ENCODE measurements at regions not wholly inside any gene's neighbourhood (a gene's known extent, or its start where the extent isn't known, plus 50 kb on each side); places are given as distances from the start of the nearest gene placed in this dataset.

DNA sequence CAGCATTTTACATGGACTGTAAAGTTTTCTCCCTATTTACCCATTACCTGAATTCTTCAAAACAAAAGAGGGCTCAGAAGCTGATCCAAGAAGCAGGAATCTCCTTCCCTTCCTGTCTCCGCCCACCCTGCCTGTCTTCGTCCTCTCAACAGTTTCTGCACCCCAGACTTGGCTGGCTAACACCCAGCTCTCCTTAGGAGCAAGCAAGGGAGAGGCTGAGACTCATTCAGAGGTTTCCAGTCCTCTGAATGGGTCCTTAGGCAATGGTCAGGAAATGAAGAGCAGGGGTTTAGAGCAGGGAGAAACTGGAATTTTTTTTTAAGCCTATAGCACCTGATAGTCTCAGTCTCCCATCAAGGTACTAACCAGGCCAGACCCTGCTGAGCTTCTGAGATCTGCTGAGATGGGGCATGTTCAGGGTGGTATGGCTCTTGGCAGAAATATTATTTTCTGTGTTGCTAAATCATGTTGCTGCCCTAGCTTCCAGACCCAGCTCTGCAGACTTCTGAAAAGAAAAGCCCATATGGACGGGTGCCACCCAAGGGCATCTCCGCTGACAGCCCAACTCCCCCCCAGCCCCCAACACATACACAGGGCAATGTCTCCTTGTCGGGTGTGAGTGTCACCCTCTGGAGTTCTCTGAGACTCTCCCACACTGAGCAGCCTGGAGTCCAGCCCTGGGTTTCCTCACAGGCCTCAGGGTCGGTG, 74.6 kb upstream of the CD93 start:
- peak in 1 of 5 donors; percentile 71 for DNase-seq

DNA sequence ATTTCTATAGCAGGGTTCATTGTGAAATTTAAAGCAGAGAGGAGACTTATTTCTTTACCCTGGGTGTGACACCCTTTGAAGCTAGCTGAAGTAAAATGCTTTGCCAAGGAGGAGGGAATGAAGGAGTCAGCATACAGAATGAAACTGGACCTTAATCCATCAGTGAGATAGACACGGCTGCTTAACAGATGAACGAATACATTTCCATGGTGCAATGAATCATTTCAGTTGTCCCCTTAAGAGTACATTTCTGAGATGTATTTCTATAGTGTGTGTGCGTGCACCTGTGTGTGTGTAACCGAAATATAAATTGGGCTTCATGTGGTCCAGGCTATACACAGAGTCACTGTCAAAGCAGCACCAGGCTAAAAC, 73.8 kb upstream of the CD93 start:
- no peak for DNase-seq
- no peaks in the 10 kb centered on the region for H3K27me3 ChIP-seq
- intact Hi-C loops (cut with DNase I): loop anchor here in 1 of 10 donors (10.0 kb wide), 1 partner anchor 195 kb away; the partner anchor contains the start of gene NXT1
- H3K27ac ChIP-seq: peak overlapping the region; percentile 51 to 87 (median 68)
- ATAC-seq: no peak
- TF ChIP-seq POLR2A (IDR thresholded peaks at IDR 0.05) (no peak), CTCF (IDR thresholded peaks at IDR 0.05) (no peak)
- H3K36me3 ChIP-seq: no peaks in the 10 kb centered on the region
- H3K4me1 ChIP-seq: peaks cover 6 to 77% (median 55%) of the 10 kb centered on the region in 12 donors
- H3K9me3 ChIP-seq: no peaks in the 10 kb centered on the region
- 67 to 72% (median 72%) methylated on average over 4 of the region's 4 CpGs for WGBS, 4 donors
- no peak overlapping the region for H3K4me3 ChIP-seq

More for the DNA sequence above, 74.6 kb upstream of the CD93 start:
- peaks cover 6 to 75% (median 54%) of the 10 kb centered on the region in 12 donors for H3K4me1 ChIP-seq
- no peaks in the 10 kb centered on the region for H3K9me3 ChIP-seq
- no peak overlapping the region for H3K4me3 ChIP-seq
- 68 to 76% (median 73%) methylated on average over 6 of the region's 6 CpGs for WGBS, 4 donors
- ATAC-seq: peak in 1 of 4 donors; percentile 32
- H3K36me3 ChIP-seq: no peaks in the 10 kb centered on the region
- intact Hi-C loops (cut with DNase I): no loop called here
- TF ChIP-seq POLR2A (IDR thresholded peaks at IDR 0.05) (no peak), CTCF (IDR thresholded peaks at IDR 0.05) (no peak)
- no peaks in the 10 kb centered on the region for H3K27me3 ChIP-seq
- peak overlapping the region; percentile 51 to 87 (median 68) for H3K27ac ChIP-seq

DNA sequence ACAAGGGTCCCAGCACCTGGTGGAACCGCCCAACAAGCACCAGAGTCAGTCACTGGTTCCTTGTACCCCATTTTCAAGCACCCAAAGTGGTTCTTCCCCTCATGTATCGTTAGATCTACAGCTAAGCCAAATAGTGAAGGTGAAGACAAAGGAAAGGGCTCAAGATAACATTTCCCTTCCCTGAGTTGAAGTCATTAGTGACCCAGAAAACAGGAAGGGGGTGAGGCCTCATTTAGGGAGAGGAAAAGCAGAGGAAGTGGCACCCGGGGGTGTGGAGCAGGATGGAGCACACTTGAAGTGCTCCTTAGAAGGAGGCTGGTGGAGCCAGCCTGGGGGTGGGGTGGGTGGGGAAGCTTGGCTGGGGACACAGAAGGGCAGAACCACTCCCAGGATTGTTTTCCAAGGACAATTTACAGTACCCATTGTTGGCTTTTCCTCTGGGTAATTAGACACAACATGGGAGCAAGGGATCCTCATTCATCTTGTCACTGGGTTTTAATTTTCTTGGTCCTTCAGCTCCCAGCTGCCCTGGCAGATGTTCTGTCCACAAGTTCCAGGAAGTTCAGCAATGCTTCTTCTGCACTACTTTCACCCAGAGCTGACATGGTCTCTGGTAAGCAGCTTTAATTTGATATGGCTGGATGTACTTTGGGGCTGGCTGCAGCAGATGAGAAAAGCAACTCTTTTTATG, 73.3 kb upstream of the CD93 start:
- ATAC-seq: peak in 3 of 4 donors; percentile 34 to 46 (median 40)
- no peaks in the 10 kb centered on the region for H3K9me3 ChIP-seq
- no peak for TF ChIP-seq POLR2A (IDR thresholded peaks at IDR 0.05)
- no peak for TF ChIP-seq CTCF (IDR thresholded peaks at IDR 0.05)
- peak overlapping the region; percentile 51 to 87 (median 68) for H3K27ac ChIP-seq
- peaks cover 6 to 80% (median 52%) of the 10 kb centered on the region in 12 donors for H3K4me1 ChIP-seq
- no peak overlapping the region for H3K4me3 ChIP-seq
- intact Hi-C loops (cut with DNase I): loop anchor here in 1 of 10 donors (10.0 kb wide), 1 partner anchor 195 kb away; the partner anchor contains the start of gene NXT1
- no peaks in the 10 kb centered on the region for H3K36me3 ChIP-seq
- peak in 2 of 5 donors; percentile 66 to 69 for DNase-seq
- 55 to 75% (median 73%) methylated on average over 3 of the region's 3 CpGs for WGBS, 4 donors
- H3K27me3 ChIP-seq: no peaks in the 10 kb centered on the region

- intact Hi-C loops (cut with DNase I): loop anchor here in 1 of 10 donors (10.0 kb wide), 1 partner anchor 197 kb away; the partner anchor contains the start of gene NXT1
- no peaks in the 10 kb centered on the region for H3K36me3 ChIP-seq
- H3K27ac ChIP-seq: peak overlapping the region in 3 of 12 donors; percentile 4 to 83 (median 80)
- TF ChIP-seq POLR2A (IDR thresholded peaks at IDR 0.05): no peak
- no peak for TF ChIP-seq CTCF (IDR thresholded peaks at IDR 0.05)
- H3K4me1 ChIP-seq: peaks cover 6 to 94% (median 52%) of the 10 kb centered on the region in 12 donors
- DNase-seq (no peak), ATAC-seq (no peak)
- 94 to 97% (median 96%) methylated on average over 14 to 15 of the region's 15 CpGs for WGBS, 4 donors
- no peaks in the 10 kb centered on the region for H3K27me3 ChIP-seq
- no peaks in the 10 kb centered on the region for H3K9me3 ChIP-seq
- no peak overlapping the region for H3K4me3 ChIP-seq
These were observed 71.6 kb upstream of the CD93 start for GRCh38 chr20:23157734-23158133.

Measured in heart left ventricle (tissue), 16 donors.